Epithelial cell of prostate (primary cell): ENCODE measurements at regions not wholly inside any gene's neighbourhood (a gene's known extent, or its start where the extent isn't known, plus 50 kb on each side); places are given as distances from the start of the nearest gene placed in this dataset.
"Not testable (repeated sequence)": the region's sequence is repeated elsewhere in the genome, so short reads cannot be mapped to it uniquely, and the experiment has no call there.

Experiments
- DNase-seq: peaks from one replicate; pipeline ENCODE4 v3.0.0-alpha.2; 2011; ENCODE audit warnings: low read depth, low spot score
- H3K27ac ChIP-seq: fragments of 450-650 bp; 2 replicates; pipeline ENCODE4 v1.5.1; 2017; ENCODE audit warnings: mild to moderate bottlenecking

DNA sequence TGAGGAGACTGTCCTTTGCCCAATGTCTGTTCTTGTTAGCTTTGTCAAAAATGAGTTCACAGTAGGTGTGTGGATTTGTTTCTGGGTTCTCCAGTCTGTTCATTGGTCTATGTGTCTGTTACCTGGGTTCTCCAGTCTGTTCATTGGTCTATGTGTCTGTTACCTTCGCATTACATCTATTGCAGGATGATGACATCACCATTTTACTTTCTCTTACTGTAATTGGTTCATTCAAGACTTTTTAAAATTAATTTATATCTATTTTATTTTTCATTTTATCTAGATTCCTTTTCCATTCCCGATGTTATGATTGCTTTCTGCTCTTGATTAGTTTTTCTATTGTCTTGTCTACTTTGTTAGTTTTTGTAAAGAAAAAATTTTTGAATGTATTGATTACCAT, 615.5 kb downstream of the SOX5 start:
- no peak overlapping the region for H3K27ac ChIP-seq

DNA sequence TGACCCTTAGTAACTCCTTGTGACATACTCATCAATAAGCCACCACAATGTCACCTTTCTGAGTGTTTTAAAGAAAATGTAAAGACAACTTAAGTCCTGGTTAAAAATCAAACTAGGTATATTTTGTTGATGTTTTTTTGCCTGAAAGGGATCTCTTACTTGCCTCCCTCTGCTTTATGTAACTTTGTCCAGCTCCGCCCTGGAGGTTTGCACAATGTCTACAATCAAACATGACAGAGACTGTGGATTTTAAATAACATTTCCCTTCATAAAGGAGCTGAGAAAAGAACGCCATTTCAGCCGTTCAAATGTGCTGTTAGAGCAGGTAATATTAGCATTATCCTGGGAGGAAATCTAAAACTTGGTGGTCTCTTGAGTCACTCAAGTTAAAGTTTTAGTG, 613.9 kb downstream of the SOX5 start:
- H3K27ac ChIP-seq: no peak overlapping the region
- no peak for DNase-seq

More for the DNA sequence above, 615.5 kb downstream of the SOX5 start:
- DNase-seq: no peak

DNA sequence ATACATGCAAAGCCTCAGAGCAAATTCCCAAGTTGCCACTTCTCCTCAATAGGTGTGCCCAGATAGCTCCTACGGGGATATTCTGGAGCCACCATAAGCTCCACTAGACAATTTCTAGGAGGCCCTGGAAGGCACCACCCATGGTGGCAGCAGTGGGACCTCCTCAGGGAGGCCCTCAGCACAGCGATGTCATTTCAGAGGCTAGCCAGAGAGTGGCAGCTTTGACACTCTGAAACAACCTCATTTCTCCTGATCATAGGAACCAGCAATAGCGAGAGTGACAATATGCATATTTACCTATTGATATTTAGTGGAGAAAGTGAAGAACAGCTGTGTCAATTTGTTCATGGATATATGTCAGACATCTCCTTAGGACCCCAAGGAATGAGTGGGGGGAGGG, 612.3 kb downstream of the SOX5 start:
- no peak for DNase-seq
- H3K27ac ChIP-seq: no peak overlapping the region

DNA sequence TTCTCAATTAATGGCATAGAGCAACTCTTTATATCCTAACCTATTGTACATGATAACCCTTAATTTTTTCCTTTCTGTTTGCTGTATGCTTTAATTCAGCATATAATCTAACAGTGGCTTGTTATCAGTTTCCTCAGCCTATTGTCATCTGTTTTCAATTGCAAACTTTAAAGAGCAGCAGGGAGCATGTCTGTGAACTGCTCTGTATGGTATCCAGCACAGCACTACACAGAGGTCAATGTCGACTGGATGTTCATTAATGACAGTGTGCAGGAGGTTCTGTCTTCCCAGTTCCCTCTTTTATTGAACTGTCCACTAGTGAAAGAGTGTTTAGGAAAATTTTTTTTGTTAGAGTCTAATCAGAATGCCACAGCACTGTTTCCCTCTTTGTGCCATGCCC, 609.1 kb downstream of the SOX5 start:
- H3K27ac ChIP-seq: no peak overlapping the region
- DNase-seq: no peak

DNA sequence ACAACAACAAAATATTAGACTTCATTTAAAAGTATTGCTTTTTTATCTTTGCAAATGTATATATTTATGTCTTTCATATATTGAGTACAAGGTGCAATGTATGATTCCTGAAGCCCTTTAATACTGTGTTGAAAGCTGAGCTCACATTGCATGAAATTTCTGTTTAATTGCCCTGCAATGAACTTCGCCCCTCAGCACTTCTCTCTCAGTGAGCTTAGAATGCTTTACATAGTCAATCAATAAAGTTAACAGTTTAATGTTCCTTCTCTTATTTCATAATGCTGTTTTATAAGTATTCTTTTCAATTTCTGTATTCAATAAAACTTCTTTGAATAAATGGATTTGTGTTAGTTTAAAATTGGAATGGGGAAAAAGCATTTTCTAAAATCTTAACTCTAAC, 607.1 kb downstream of the SOX5 start:
- H3K27ac ChIP-seq: no peak overlapping the region
- DNase-seq: no peak

DNA sequence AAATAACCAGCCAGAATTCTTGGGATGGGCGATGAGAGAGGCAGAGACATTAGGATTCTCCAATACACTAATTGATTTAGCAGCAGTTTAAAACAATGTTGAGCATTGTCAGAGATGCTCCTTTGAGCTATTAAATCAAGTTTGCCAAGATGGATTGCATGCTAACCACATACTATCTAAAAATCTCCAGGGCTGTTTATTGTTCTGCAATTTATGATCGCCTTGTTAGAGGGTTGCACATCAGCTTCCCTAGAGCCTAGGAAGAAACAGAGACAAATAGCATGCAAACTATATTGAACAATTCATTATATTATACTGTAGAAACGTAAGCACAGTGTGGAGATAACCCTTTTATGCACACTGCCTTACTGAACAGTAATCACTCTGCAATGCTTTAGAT, 599.9 kb downstream of the SOX5 start:
- H3K27ac ChIP-seq: no peak overlapping the region
- DNase-seq: no peak

DNA sequence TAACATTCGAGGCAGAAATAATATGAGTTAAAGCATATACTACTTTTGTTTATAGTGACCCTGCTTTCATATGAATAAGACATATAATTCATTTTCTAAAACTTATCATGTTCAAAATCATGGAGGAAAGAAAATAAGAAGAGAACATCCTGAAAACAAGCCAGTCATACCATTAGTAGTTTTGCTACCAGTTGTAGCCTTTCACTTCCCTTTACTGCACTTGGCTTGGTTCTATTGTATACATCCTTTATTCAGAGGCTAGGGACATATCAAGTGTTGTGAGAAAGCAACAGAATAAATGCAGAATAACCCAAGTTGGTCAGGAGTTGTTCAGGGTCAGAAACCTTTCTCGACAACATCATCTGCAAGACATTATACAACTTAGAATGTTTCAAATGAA, 598.7 kb downstream of the SOX5 start:
- no peak overlapping the region for H3K27ac ChIP-seq
- DNase-seq: no peak

DNA sequence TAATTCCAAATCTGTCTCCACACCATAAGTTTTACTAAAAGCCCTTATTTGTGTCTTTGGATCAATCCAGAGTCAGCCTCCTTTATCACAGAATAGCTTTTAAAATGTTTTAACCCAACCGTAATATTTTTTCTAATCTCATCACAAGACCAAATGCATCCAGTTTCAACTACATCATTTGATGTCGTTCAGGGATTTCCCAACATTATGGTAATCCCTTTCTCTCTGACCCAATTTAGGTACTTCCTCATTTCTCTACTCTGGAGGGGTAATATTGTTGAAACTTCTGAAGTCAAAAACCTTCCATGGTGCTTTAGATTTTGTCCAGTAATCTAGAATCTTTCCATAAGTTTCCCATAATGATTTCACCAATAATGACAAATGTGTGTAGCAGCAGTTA, 596.8 kb downstream of the SOX5 start:
- no peak for DNase-seq
- H3K27ac ChIP-seq: no peak overlapping the region

DNA sequence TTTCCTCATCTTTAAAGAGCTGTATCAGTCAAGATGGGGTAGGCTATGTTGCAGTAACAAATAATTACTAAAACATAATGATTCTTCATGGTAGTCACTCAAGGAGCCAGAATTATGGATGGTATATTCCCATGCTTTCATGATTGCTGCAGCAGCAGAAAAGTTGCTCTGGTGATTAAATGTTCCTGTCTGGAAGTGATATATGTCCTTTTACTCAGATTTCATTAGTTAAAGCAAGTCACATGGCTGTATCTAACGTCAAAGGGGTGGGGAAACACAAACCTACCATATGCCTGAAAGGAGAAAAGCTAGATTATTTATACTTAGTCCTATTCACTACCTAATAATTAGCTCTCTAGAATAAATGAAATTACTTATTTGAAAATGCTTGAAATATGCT, 594.7 kb downstream of the SOX5 start:
- H3K27ac ChIP-seq: no peak overlapping the region
- no peak for DNase-seq

DNA sequence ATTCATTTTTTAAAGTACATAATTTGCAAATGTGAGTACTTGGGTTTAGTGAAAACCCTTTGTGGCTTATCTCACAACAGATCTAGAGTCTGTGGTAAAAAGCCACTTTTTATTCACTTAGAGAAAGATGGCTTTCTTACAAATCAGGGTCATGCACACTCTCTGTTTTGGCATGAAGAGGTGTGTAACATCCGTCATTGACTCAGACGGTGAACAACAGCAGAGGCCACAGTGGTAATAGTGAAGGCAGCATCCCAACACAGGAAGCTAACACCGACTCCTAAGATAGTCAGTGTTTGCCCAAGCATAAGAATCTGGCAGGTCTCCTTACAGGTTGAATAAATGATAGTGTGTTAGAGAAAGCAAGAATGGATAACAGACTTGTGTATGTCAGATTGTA, 593.0 kb downstream of the SOX5 start:
- H3K27ac ChIP-seq: no peak overlapping the region
- no peak for DNase-seq

DNA sequence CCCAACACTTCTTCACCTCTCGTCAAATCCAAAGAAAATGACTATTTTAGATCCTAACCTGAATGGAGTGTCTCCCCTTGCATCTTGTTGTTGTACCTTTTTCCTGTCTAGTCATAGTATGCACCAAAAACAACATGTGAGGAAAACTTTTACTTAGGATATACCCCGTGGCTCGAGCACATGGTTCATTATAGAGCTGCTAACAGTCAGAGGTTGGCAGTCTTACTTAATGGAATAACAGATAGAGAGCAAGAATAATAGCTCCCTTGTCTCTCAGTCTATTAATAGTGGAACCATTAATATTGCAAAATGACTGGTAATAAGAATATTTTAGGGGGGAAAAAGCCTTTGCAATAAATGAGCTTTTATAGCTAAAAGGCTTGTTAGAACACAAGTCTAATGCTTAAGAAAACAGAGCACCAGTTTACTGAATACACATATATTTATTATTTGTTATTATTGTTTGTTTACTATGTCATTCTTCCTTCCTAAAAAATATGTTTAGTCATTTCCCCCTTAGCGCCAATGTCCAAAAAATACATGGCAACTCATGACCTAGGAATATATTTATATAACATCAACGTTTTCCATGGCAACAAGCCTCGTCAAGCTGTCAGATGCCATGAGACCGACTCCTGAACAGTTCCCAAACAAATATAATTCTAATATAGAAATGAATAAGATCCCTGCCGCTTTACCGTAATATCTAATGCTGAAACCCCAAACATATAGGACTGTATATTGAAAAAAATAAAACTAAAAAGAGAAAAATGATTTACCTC, 592.4 kb downstream of the SOX5 start:
- no peak overlapping the region for H3K27ac ChIP-seq
- DNase-seq: no peak

DNA sequence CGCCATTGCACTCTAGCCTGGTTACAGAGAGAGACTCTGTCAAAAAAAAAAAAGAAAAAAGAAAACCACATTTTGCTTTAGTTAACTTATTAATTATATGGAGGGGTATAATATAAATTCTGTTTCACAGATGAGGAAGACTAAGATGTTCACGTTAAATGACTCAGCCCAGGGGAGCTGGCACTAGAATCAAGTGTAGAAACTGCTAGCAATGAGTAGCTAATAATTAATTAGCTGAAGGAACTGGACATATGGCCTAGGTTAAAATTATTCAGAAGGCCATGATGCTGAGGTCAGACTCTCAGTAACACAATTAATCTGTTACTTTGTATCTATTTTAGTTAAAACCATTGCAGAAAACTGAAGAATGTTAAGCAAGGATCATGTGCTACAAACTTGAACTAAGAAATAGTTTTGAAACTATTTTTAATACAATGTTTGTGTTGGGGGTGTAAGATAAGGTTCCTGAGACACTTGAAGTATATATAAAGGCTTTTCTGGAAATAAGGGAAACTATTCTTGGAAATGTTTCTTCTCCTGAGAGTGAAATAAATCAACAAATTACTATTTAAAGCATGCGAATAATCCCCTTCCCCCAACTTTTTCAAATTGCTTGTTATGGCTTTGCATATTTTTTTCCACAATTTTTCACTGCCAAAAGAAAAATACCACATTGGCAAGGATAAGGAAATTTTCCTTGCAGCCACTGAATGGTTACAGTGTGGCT, 589.3 kb downstream of the SOX5 start:
- no peak overlapping the region for H3K27ac ChIP-seq
- DNase-seq: no peak

DNA sequence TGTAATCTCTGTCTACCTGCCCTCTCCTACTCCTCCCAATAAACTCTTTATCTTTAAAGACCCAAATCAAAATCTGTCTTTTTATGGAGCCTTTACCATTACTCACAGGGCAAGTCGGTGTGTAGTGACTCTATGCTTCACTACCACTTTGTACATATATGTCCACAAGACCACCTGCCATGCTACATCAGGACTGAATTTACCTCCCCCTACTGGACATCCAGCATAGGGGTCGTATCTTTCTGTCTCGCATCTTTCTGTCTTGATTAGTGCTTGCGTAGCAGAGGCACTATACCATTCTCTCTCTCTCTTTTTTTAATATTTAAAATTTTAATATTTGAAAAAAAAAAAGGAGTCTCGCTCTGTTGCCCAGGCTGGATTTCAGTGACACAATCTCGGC, 587.5 kb downstream of the SOX5 start:
- no peak for DNase-seq

DNA sequence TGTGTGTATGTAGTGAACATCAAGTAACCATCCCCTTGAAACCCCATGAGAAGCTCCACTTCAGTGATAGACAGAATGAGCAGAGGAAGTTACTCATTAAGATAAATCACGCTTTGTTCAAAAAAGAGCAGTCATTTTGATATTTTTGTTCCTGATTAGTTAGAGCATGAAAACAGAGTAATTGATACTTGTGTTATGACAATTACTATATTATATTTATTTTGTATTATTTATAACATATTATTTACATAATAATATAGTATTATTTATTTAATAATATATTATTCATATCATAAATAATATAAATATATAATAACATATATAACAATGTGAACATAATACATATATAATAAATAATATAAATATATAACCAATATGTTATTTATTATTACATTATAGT, 580.9 kb downstream of the SOX5 start:
- no peak for DNase-seq
- H3K27ac ChIP-seq: no peak overlapping the region

More for the DNA sequence above, 587.5 kb downstream of the SOX5 start:
- no peak overlapping the region for H3K27ac ChIP-seq

DNA sequence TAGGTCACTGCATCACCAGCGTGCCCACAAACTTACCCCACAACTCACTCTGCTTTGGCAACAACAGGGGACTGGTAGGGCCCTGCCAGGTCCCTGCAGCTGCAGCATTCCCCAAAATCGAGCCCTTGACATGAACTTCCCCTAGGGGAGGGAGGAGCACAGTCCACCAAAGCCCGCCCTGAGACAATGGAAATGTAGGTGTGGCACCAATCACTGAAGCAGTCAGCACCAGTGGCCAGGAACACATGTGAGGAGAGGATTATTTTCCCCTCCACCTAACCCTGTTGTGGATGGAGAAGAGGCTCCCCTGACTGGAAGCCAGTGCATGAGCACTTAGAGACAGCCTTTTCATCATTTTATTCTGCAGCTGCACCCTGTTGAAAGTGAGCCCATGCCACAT, 573.8 kb downstream of the SOX5 start:
- no peak for DNase-seq
- H3K27ac ChIP-seq: no peak overlapping the region

DNA sequence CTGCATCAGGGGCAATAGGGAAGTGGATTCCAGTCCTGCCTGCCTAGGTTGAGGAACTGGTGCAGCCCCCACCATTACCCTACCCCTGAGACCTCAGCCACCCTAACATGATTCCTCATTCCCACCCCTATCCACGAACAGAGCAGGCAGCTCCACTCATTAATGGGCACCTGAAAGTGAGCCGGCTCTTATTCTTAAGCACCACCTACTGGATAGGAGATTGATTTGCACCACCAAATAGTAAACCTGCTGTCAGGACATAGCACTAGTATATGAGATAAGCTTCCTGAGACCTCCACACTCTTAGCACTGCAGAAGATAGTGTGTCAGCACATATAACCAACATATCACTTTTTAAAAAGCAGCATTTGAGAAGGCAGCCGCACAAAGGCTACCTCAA, 573.2 kb downstream of the SOX5 start:
- no peak overlapping the region for H3K27ac ChIP-seq
- DNase-seq: no peak

DNA sequence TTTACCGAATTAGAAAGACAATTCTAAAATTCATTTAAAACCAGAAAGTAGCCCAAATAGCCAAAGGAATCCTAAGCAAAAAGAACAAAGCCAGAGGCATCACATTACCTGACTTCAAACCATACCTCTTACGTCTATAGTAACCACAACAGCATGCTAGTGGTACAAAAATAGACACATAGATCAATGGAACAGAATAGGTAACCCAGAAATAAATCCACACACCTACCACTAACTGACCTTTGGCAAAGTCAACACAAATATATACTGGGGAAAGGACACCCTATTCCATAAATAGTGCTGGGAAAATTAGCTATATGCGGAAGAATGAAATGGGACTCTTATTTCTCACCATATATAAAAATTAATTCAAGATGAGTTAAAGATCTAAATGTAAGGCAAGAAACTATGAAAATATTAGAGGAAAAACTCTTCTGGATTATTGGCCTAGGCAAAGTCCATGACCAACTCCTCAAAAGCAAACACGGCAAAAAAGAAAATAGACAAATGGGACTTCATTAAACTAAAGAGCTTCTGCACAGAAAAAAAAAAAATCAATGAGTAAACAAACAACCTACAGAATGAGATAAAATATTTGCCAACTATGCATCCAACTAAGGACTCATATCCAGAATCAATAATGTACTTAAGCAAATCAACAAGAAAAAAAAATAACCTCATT, 568.9 kb downstream of the SOX5 start:
- no peak for DNase-seq
- no peak overlapping the region for H3K27ac ChIP-seq

DNA sequence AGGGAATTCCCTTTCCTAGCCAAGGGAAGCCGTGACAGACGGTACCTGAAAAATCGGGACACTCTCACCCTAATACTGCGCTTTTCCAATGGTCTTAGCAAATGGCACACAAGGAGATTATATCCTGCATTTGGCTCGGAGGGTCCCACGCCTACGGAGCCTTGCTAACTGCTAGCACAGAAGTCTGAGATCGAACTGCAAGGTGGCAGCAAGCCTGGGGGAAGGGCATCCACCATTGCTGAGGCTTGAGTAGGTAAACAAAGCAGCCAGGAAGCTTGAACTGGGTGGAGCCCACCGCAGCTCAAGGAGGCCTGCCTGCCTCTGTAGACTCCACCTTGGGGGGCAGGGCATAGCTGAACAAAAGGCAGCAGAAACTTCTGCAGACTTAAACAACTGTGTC, 560.6 kb downstream of the SOX5 start:
- DNase-seq, H3K27ac ChIP-seq: not testable (repeated sequence)

DNA sequence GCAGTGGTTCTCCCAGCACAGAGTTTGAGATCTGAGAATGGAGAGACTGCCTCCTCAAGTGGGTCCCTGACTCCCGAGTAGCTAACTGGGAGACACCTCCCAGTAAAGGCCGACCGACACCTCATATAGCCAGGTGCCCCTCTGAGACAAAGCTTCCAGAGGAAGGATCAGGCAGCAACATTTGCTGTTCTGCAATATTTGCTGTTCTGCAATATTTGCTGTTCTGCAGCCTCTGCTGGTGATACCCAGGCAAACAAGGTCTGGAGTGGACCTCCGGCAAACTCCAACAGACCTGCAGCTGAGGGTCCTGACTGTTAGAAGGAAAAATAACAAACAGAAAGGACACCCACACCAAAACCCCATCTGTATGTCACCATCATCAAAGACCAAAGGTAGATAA, 560.2 kb downstream of the SOX5 start:
- DNase-seq, H3K27ac ChIP-seq: not testable (repeated sequence)

DNA sequence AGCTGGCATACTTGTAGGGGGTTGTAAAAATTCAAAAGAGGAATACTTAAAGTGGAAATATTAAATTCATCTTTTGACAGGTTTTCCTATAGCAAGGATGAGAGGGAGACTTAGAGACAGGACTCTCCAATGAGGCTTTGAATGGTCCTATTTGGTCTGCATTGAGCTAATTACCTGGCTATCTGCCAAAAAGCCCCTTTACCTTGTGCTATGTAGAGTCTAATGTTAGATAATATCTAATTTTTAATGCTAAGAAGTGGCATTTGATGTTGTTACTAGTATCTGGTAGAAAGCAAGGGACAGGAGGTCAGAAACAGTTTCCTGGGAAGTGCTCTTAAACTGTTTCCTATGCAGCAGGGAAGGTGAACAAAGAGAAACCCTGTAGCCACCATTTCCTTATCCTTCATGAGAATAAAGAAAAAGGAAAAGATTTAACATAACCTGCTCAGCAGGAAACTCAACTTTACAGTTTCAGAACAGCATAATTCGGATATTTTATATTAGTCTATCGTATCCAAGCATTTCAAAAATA, 550.0 kb downstream of the SOX5 start:
- no peak for DNase-seq
- no peak overlapping the region for H3K27ac ChIP-seq

DNA sequence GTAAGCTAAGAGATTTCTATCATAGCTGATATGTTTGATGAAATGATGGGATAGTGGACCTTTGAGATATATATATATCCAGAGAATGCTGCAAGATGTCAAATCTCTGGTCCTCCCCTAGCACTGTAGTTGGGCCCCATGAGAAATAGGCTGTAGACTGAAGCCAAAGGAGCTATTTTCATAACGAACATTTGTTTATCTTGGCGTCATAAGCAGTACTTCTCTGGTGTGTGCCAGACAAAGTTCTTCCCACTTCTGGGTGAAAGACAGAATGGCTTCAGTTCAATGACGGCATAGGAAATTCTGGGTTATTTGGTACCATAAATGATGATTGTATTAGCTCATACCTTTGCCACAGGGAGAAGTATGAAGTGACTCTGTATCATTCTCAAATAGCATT, 534.3 kb downstream of the SOX5 start:
- H3K27ac ChIP-seq: no peak overlapping the region
- no peak for DNase-seq
